Neural cell (in vitro differentiated cells): ENCODE measurements at regions not wholly inside any gene's neighbourhood (a gene's known extent, or its start where the extent isn't known, plus 50 kb on each side); places are given as distances from the start of the nearest gene placed in this dataset.
A peak's percentile ranks its signal among the peaks of the same experiment; 100 is the strongest.

Experiments used
- H2AFZ ChIP-seq: fragments of 200-600, 300-800 bp; sonication (generic), shearing (Covaris generic); 2 replicates; pipeline ENCODE4 v1.6.0; 2014; ENCODE audit warnings: low read depth, mild to moderate bottlenecking, antibody characterized with exemption, low read length, moderate library complexity
- H3F3A ChIP-seq: fragments of 200-600 bp; shearing (Covaris generic); 2 replicates; pipeline ENCODE4 v1.6.1; 2016; ENCODE audit warnings: mild to moderate bottlenecking, moderate library complexity, mixed read lengths, antibody characterized with exemption, low read length; ENCODE audit not compliant: insufficient read depth, poor library complexity, severe bottlenecking
- H3K27ac ChIP-seq: fragments of 200-600, 300-800 bp; sonication (generic), shearing (Covaris generic); 2 replicates; pipeline ENCODE4 v1.5.1; 2014; ENCODE audit warnings: mild to moderate bottlenecking, low read length, moderate library complexity
- H3K27me3 ChIP-seq: fragments of 300-800, 200-600 bp; sonication (generic), shearing (Covaris generic); 2 replicates; pipeline ENCODE4 v1.6.0; 2014; ENCODE audit warnings: mild to moderate bottlenecking, low read depth, low read length, moderate library complexity; ENCODE audit not compliant: insufficient read depth
- H3K36me3 ChIP-seq: fragments of 300-800, 200-600 bp; sonication (generic), shearing (Covaris generic); 2 replicates; pipeline ENCODE4 v1.5.1; 2014; ENCODE audit warnings: mild to moderate bottlenecking, antibody characterized with exemption, low read length, moderate library complexity; ENCODE audit not compliant: insufficient read depth
- H3K4me2 ChIP-seq: fragments of 300-800, 200-600 bp; sonication (generic), shearing (Covaris generic); 2 replicates; pipeline ENCODE4 v1.6.0; 2014; ENCODE audit warnings: mild to moderate bottlenecking, low read length
- H3K4me3 ChIP-seq: fragments of 300-800, 200-600 bp; sonication (generic), shearing (Covaris generic); 2 replicates; pipeline ENCODE4 v1.5.1; 2014; ENCODE audit warnings: mild to moderate bottlenecking, low read length, moderate library complexity
- H3K79me2 ChIP-seq: fragments of 200-600 bp; shearing (Covaris generic); replicated peaks from 2 replicates; pipeline ENCODE4 v1.6.0; 2014; ENCODE audit warnings: mild to moderate bottlenecking, low read length, moderate library complexity; ENCODE audit not compliant: insufficient read depth
- H3K9ac ChIP-seq: fragments of 300-800, 200-600 bp; sonication (generic), shearing (Covaris generic); 2 replicates; pipeline ENCODE4 v1.6.1; 2016; ENCODE audit warnings: mild to moderate bottlenecking, low read length, mixed read lengths
- H3K9me2 ChIP-seq: fragments of 200-600 bp; shearing (Covaris generic); 2 replicates; pipeline ENCODE4 v1.6.1; 2016; ENCODE audit warnings: mild to moderate bottlenecking, low read length, mixed read lengths; ENCODE audit not compliant: insufficient read depth
- H3K9me3 ChIP-seq: fragments of 200-600, 300-800 bp; sonication (generic), shearing (Covaris generic); 2 replicates; pipeline ENCODE4 v1.6.1; 2016; ENCODE audit warnings: mild to moderate bottlenecking, mixed run types, low read length, moderate library complexity, mixed read lengths
- H4K20me1 ChIP-seq: fragments of 200-600 bp; shearing (Covaris generic); 2 replicates; pipeline ENCODE4 v1.6.1; 2016; ENCODE audit warnings: mild to moderate bottlenecking, mixed run types; ENCODE audit not compliant: insufficient read depth
- CTCF ChIP-seq: fragments of 450-650 bp; IDR thresholded peaks from 2 replicates; pipeline ENCODE4 v1.5.1; 2014; ENCODE audit warnings: antibody characterized with exemption, mild to moderate bottlenecking, moderate library complexity; ENCODE audit not compliant: poor library complexity, severe bottlenecking
- EP300 ChIP-seq: fragments of 450-650 bp; conservative IDR thresholded peaks from 2 replicates; pipeline ENCODE4 v1.6.1; 2014; ENCODE audit warnings: antibody characterized with exemption, mild to moderate bottlenecking, moderate library complexity; ENCODE audit not compliant: poor library complexity, severe bottlenecking
- EZH2 ChIP-seq: fragments of 200-600, 300-800 bp; shearing (Covaris generic), sonication (generic); IDR thresholded peaks from 2 replicates; pipeline ENCODE4 v1.6.1; 2014; ENCODE audit warnings: antibody characterized with exemption, low read length, borderline replicate concordance, mild to moderate bottlenecking; ENCODE audit not compliant: insufficient read depth, poor library complexity, severe bottlenecking
- MXI1 ChIP-seq: fragments of 450-650 bp; conservative IDR thresholded peaks from 2 replicates; pipeline ENCODE4 v1.6.1; 2014; ENCODE audit warnings: antibody characterized with exemption, mild to moderate bottlenecking; ENCODE audit not compliant: poor library complexity, severe bottlenecking
- POLR2AphosphoS5 ChIP-seq: IDR thresholded peaks from 2 replicates; pipeline ENCODE4 v1.6.1; 2012
- RAD21 ChIP-seq: fragments of 450-650 bp; conservative IDR thresholded peaks from 2 replicates; pipeline ENCODE4 v1.6.1; 2014; ENCODE audit warnings: antibody characterized with exemption, mild to moderate bottlenecking, moderate library complexity
- REST ChIP-seq: IDR thresholded peaks from 2 replicates; pipeline ENCODE4 v1.6.1; 2012; ENCODE audit warnings: borderline replicate concordance
- SMC3 ChIP-seq: fragments of 450-650 bp; conservative IDR thresholded peaks from 2 replicates; pipeline ENCODE4 v1.6.1; 2014; ENCODE audit warnings: antibody characterized with exemption, mild to moderate bottlenecking, moderate library complexity; ENCODE audit not compliant: poor library complexity
- TAF1 ChIP-seq: IDR thresholded peaks from 2 replicates; pipeline ENCODE4 v1.6.1; 2012; ENCODE audit warnings: low read depth

DNA sequence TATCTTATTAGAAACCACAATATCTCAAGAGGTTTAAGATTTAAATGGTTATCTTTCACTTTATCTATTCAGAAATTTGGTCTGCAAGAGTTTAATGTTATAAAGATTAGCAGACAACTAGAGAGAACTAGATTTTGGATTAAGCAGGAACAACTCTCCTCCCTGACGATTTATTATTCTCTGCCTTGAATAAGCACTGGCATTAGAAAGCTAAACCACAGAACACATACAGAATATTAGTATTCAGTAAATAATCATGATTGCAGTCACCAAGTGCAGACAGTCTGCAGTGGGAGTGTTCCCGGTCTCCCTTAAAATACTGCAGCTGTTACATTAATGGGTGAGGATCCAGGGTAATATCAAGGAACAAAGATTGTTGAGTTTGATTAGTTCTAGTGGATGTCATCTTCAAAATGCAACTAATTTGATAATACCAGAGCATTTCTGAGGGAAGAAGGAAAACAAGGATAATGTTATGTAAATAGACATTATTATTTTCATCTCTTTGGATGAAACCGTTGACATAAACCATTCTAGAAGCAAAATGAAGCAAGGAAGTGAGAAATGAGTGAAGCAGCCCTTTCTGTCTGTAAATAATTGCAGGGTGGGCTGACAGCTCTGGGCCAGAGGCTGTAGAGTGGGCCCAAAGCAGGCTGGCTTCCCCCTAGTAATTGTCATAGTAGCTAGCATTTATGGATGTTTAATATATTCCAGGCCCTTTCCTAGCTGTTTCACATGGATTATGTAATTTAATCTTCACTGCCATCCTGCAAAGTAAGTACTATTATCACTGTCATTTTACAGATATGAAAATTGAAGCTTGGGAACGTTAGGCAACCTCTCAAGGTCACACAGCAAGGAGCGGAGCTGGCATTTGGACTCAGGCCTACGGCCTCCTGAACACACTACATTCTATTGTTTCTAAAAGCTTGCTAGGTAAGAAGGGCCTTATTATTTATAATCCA lies 79.4 kb downstream of the DYRK2 start:
- Histone ChIP-seq H3K4me2 (peak overlapping the region; percentile 7), H3K27me3 (no peaks in the 10 kb centered on the region), H3K9ac (peak overlapping the region; percentile 36), H3K9me3 (no peaks in the 10 kb centered on the region), H3K4me3 (peak overlapping the region; percentile 10), H3K79me2 (no peaks in the 10 kb centered on the region), H3K9me2 (no peaks in the 10 kb centered on the region), H2AFZ (no peak overlapping the region), H4K20me1 (no peaks in the 10 kb centered on the region), H3K36me3 (no peaks in the 10 kb centered on the region), H3F3A (no peaks in the 10 kb centered on the region), H3K27ac (peak overlapping the region; percentile 85)
- peak; percentile 16 for TF ChIP-seq MXI1
- TF ChIP-seq POLR2AphosphoS5 = peak; percentile 76
- no peak for TF ChIP-seq EZH2
- peak; percentile 85 for TF ChIP-seq REST
- TF ChIP-seq CTCF = peak; percentile 16
- peak; percentile 90 for TF ChIP-seq EP300
- TF ChIP-seq SMC3 = peak; percentile 38
- TF ChIP-seq RAD21 = no peak

DNA sequence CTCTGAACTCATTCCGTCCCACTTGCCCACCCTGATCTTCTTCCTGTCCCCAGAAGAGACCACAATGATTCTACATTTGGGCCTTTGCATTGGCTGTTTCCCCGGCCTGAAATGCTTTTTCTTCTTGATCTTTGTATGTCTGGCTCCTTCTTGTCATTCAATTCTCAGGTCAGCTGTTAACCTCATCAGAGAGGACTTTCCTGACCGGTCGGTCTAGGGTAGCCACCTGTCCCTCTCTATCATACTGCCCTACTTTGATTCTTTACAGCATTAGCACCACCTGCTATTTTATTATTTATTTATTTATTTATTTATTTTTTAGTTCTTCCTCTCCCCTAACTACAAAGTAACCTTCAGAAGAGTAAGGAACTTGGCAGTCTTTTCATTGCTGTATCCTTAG lies 84.3 kb downstream of the DYRK2 start:
- Histone ChIP-seq H3K4me3 (no peak overlapping the region), H4K20me1 (no peaks in the 10 kb centered on the region), H3K27me3 (no peaks in the 10 kb centered on the region), H3K4me2 (no peak overlapping the region), H3F3A (no peaks in the 10 kb centered on the region), H3K9ac (no peak overlapping the region), H2AFZ (no peak overlapping the region), H3K9me2 (no peaks in the 10 kb centered on the region), H3K79me2 (no peaks in the 10 kb centered on the region), H3K27ac (no peak overlapping the region), H3K9me3 (no peaks in the 10 kb centered on the region), H3K36me3 (no peaks in the 10 kb centered on the region)
- TF ChIP-seq EP300 (no peak), RAD21 (no peak), MXI1 (no peak), TAF1 (no peak), EZH2 (no peak), SMC3 (no peak), POLR2AphosphoS5 (no peak), CTCF (no peak), REST (no peak)
